Activated CD8-positive, alpha-beta memory T cell treated with anti-CD3 and anti-CD28 coated beads, Interleukin-2, amount 50 U/mL, for 48 hours (primary cell): ENCODE measurements at regions not wholly inside any gene's neighbourhood (a gene's known extent, or its start where the extent isn't known, plus 50 kb on each side); places are given as distances from the start of the nearest gene placed in this dataset.
"Not testable (repeated sequence)": the region's sequence is repeated elsewhere in the genome, so short reads cannot be mapped to it uniquely, and the experiment has no call there.

ENCODE experiments used
- DNase-seq: peaks from one replicate; pipeline ENCODE4 v3.0.0-alpha.2; 2020

DNA sequence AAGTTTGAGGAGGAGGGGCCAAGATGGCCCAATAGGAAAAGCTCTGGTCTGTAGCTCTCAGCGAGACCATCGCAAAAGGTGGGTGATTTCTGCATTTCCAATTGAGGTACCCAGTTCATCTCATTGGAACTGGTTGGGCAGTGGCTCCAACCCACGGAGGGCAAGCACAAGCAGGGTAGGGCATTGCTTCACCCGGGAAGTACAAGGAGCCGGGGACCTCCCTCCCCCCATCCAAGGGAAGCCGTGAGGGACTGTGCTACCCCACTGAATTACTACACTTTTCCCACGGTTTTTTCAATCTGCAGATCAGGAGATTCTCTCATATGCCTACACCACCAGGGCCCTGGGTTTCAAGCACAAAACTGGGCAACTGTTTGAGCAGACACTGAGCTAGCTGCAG, 58.0 kb upstream of the EFCAB3 start:
- no peak for DNase-seq

DNA sequence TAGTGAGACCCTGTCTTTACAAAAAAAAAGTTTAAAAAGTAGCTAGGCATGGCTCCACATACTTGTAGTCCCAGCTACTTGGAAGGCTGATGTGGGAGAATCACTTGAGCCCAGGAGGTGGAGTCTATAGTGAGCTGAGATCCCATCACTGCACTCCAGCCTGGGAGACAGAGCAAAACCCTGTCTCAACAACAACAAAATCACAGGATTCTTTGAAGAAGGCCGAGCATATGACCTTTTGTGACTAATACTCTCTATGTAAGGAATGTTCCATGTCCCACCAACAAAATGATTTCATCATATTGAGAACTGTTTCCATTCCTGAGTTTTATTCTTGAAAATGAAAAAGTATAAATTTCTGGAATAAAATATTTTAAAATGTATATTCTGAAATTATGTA, 58.9 kb upstream of the EFCAB3 start:
- DNase-seq: no peak

DNA sequence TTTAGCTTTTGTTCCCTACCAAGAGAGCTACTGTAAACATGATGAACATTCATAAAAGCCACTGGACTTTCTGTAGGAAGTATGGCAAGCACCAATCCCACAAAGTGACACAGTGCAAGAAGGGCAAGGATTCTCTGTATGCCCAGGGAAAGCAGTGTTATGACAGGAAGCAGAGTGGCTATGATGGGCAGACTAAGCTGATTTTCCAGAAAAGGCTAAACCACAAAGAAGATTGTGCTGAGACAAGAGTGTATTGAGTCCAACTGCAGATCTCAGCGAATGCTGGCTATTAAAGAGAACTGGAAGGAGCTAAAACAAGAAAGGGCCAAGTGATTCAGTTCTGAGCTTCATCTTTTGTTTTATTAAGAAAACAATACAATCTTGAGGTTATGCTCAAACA, 60.5 kb upstream of the EFCAB3 start:
- no peak for DNase-seq

DNA sequence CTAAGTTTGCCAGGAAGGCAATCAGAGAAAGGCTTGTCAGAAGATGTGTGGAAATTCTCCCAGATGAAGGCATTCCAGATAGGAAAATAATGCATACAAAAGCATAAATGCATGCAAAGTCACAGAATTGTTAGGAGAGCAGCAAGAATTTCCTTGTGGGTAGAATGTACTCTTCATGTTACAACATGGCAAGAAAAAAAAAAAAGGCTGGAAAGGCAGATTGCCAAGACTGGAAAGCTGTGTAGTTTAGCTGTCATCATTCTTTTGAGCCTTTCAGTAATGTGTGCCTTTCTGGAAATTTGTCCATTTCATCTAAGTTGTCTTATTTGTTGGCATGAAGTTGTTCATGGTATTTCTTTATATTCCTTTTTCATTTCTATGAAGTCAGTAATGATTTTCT, 71.0 kb upstream of the EFCAB3 start:
- no peak for DNase-seq

DNA sequence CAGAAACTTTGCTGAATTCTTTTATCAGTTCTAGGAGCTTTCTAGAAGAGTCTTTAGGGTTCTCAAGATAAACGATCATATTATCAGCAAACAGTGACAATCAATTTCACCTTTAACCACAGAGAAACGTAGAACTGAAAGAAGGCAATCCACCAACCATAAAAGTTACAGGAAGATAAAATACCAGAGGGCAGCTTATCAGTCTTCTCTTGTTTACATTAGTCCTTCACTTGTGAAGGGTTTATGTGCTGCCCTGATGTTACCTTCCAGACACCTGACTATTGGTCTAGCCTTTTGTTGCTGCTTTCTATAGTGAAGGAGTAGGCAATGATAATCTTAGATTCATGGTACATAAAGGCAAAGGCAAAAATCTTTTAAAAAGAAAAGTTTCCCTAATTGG, 73.2 kb upstream of the EFCAB3 start:
- no peak for DNase-seq

DNA sequence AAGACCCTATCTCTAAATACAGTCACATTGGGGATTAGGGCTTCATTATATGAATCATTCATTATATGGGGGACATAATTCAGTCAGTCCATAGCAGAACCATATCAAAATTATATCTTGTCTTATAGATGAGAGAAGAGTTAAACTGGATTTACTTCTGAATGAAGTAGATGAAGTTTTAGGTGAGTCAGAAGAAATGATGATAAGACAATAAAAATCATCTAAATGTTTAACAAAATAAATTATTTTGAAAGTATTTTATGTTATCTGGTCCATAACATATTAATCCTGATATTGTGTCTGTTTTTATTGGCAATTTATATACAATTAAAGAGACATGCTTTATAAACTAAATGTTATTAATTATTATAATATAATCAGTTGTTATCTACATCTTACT, 76.9 kb upstream of the EFCAB3 start:
- DNase-seq: no peak

DNA sequence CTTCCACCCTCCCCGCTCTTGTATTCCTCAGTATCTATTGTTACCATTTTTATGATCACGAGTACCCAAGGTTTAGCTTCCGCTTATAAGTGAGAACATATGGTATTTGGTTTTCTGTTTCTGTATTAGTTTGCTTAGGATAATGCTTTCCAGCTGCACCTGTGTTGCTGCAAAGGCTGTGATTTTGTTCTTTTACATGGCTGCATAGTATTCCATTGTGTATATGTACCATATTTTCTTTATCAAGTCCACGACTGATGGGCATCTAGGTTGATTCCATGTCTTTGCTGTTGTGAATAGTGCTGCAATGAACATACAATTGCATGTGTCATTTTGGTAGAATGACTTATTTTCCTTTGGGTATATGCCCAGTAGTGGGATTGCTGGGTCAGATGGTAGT, 79.7 kb upstream of the EFCAB3 start:
- no peak for DNase-seq

DNA sequence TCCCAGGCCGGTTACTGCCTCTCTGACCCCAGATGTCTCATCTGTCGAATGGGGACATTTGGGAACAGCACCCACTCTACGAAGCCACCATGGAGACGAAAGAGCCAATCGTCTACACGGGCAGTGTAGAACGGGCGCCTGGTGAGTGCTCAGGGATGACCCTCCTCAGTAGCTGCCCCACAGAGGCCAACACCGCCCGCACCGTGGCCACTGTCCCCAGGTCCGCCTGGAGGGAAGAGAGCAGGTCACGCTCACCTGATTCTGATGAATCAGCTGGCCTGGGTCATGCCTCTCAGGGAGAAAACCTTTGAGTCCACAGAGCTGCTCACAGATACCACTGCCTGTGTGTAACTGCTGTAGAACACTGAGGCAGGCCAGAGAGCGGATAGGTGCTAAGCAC, 105.1 kb upstream of the EFCAB3 start:
- not testable (repeated sequence) for DNase-seq

DNA sequence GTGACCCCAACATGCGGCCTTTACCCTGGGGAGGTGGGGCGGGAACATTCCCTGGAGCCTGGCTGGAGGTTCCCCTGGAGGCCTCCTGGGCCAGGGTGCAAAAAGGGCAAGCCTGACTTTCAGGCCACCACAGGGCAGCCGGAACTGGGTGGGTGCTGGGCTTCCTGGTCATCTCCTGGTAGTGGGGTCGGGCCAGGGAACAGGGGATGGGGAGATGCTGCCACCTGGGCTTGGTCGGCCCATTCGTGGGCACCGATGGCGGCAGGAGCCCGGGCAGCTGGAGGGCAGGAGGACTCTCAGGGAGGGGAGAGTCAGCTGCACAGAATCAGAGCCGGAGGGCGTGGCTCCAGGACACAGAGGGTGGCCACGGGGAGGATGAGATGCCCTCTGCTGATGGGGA, 112.0 kb upstream of the EFCAB3 start:
- DNase-seq: not testable (repeated sequence)

DNA sequence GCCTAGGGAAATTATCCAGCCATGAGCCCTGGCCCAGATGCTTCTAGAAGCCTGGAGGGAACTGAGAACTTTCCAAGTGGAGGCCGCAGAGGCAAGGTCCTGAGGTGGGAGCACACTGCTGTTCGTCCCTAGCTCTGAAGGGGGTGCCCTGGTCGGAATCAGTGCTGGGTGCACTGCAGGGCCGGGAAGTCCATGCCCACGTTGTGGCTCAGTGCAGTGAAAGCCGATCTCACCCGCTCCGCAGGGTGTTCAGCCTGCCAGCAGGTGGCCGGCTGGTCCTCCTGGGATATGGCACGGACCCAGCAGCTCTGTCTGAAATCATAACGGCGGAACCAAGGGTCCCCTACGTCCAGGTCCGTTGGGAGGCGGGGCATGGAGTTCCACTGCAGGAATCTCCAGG, 115.4 kb upstream of the EFCAB3 start:
- not testable (repeated sequence) for DNase-seq

DNA sequence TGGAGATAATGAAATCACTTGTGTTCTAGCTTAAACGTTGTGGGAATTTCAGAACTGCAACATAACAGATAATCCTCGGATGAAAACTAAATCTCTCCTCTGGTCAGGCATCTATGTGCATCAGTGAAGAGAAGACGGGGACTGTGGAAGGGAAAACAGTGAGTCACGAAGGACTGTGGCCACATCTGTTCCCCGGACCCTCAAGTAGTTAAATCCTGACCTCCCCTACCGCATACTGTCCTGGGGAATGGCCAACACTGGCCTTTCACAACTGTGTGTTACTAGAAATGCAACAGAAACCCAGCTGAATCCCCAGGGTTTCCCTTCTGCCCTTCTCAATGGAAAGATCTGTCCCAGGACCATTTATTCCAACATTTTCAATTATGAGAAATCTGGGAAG, 124.6 kb upstream of the EFCAB3 start:
- DNase-seq: not testable (repeated sequence)

DNA sequence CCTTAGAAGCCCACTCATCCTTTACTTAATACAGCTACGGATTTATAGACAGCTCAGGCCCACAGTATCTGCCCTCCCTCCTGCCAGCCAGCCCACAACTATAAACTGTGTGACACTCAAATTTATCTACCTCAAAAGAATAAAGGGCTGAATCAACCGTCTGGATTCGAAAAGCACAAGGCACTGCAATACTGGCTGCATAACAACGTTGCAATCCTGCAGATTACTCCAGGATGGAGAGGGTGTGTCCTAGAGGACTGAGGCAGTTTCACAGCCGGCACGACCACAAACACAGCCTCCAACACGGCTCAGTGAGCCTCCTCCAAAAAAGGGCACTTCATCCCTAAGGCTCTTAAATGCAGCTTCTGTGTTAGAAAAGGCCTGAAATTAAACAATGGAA, 138.3 kb upstream of the EFCAB3 start:
- DNase-seq: not testable (repeated sequence)

DNA sequence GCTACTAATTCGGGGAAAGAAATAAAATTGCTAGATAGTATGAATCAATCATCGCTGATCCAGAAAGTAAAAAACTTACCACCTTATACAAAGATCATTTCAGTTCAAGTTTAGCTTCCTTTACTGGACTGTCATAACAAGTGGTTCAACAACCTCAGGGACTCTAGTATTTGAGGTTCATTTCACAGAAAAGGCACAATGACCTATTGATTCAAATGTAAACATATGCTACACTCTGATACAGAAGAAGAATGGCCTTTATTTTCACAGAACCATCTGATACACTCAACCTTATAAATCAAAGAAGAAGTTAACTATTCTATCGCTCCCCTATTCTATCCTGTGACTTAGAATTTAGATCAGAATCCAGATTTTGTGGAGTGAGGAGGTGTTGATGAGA, 140.8 kb upstream of the EFCAB3 start:
- DNase-seq: not testable (repeated sequence)

DNA sequence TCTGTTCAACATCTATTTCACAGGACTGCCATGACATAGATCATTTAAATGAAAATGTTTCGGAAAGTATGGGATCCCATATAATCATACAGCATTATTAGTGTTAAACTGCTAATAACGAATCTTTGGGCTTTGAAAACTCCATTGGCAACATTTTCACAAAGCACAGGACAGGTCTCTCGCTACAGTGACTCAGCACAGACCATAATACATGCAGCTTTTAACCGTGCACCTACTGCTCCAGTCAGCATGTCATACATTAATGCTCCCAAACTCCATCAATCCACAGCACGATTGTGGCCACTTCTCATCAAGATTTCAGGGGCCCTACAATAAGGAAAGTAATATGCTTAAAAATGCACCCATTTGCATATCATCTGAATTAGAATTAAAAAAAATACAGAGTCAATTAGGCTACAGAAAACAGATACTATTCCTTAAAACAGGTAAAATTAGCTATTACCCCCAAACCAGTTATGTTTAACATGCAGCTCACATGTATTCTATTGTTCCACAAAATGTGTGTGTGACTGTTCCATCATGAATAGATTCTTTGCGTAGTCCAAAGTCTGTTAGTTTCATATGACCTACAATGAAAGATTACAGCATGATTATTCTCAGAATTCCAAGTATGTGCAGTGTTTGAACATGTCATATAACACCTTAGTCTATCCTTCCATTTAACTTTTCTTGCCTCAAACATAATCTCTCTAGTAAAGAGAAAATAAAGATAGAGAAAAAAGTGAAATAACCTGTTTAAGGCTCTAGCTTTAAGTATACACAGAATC, 141.6 kb upstream of the EFCAB3 start:
- DNase-seq: not testable (repeated sequence)

DNA sequence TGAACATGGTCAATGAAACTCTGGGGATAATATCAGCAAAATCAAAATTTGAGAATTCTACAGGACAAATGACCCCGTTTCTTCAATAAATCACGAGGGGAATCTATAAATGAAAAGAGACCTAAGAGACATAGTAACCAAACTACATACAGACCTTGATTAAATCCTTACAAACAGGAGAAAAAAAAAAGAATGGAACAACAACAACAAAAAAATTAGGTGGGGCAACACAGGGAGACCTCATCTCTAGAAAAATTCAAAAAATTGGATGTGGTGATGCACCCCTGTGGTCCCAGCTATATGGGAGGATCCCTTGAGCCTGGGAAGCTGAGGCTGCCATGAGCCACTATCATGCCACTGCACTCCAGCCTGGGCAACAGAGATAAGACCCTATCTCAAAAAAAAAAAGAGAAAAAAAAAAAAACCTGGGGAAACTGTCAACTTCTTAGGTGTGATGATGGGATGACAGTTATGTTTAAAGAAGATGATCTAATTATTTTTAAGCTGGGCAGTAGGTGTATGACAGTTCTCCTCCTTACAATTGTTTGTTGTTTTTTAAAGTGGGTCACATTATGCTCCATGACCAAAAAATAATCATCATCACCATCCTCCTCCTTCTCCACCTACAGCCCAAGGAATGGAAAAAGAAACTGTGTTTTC, 146.4 kb upstream of the EFCAB3 start:
- not testable (repeated sequence) for DNase-seq

DNA sequence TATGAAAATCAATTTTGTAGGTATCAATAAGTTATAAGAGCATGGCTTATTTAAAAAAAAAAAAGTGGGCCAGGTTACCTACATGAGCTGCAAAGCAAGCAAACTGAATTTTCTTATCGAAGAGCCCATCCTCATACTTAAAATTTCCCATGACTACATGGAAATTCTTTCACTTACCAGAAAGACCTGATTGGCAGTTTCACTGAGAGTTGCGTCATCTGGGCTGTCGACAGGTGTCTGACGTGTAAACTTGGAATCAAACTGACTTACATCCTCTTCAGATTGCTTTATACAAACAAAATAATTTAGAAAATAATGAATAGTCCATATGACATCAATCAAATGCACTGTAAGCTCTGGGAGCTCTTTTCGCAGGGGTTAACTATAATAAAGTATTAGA, 149.1 kb upstream of the EFCAB3 start:
- not testable (repeated sequence) for DNase-seq

DNA sequence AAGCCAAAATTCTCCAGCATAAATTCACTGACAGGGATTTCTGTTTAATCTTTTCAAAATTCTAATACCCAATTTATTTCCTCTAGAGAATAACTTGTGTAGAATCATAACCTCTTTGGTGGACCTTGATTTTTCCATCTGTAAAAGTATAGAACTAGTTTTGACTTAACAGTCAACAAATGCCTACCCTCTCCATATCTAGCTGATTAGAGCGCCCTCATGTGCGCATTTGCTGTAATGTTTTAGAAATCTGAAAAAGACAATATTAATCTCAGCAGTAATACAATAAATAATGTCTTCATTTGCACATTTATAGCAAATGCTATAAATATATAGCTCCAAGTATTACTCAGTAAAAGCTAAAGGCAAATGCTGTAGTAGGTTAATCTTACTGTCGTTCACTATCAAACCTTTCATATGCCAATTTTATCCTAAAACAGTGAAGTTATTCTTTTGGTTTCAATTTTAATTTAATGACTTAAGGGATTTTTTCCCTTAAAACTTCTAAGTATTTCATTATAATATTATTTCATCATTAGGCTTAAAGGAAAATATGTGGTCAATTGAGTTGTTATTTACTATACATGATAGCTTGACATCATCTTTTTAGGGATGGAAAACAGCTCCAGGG, 153.6 kb upstream of the EFCAB3 start:
- DNase-seq: not testable (repeated sequence)

DNA sequence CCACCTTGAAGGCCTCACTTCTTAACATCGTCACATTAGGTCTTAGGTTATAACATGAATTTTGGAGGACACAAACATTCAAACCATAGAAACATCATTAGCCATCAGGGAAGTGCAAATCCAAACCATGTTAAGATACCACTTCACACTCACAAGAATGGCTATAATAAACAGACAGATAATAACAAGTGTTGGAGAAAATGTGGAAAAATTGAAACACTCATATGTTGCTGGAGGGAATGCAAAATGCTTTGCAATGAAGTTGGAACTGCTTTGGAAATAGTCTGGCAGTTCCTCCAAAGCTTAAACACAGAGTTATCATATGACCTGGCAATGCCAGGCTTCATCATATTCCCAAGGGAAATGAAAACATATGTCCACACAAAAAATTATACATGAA, 156.8 kb upstream of the EFCAB3 start:
- DNase-seq: not testable (repeated sequence)

DNA sequence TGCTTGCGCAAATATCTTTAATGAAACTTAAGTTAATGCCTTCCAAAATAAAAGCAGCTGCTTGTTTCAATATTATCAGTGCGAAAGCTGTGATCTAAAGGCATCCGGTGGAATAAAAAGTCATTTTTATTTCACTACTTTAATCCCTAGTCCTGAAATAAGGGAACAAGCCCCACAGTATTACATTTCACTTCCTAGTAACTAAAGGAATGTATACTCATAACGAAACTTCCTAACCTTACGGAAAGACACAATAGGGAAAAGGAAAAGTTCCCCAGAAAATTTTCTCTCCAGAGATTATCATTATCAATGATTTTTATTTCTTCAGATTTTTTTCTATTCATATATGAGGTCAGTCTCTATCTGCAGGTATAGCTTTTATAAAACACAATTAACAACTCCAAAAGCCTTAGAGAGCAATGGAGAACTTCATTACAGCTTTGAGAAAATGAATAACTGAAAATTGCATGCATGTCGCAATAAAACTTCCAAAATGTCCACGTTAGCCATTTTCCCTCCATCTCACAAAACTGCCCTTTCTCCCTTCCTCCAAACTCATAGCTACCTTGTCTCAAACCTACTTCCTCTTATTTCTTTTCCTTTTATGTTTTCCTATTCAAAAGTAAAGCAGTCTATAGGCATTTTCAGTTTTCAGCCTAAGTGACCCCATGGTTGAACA, 154.3 kb upstream of the MED13 start:
- no peak for DNase-seq

DNA sequence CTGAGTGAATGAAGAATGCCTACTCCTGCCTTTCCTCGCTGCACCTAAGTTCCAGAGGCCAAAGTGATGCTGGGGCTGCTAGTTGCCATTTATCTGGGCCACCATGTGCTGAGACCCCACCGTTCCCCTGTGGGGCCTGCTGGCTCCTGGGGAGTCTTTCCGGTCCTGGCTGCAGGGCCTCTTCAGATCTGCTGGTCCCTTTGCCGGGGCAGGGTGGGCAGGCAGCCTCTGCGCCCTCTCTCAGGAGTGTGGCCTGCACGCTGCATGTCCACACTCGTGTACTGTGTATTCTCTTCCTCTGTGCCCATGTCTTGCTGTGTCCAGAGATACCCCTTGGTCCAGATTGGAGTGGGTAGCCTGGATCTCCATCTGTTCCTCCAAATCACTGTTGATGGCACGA, 151.8 kb upstream of the MED13 start:
- no peak for DNase-seq

DNA sequence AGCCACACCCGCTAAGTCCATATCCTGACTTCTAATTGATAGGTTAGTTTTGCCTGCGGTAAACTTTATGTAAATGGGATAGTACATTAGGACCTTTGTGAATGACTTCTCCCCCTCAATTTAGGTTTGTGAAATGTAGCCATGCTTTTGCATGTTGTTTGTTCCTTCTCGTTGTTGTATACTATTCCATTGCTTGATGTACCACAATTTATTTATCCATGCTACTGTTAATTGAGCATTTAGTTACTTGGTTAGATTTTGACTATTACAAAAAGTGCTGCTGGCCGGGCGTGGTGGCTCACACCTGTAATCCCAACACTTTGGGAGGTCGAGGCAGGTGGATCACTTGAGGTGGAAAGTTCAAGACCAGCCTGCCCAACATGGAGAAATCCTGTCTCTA, 150.8 kb upstream of the MED13 start:
- DNase-seq: not testable (repeated sequence)

DNA sequence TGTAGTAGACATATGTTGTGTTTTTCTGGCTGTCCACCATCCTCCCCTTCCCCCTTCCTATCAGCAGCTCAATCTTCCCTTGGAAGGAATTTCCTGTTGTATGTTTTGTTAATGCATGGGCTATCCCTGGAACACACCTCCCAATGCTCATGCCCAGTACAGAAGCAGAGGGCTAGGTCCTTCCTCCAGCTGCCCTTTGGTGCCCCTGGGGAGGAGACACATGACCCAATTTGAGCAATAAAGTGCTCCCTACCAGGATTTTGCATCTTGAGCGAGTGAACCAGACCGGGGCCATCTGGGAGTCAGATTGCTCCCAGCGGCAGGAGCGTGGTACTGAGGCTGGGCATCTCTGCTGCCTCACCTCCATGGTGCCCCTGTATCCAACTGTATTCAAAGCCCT, 141.5 kb upstream of the MED13 start:
- no peak for DNase-seq

DNA sequence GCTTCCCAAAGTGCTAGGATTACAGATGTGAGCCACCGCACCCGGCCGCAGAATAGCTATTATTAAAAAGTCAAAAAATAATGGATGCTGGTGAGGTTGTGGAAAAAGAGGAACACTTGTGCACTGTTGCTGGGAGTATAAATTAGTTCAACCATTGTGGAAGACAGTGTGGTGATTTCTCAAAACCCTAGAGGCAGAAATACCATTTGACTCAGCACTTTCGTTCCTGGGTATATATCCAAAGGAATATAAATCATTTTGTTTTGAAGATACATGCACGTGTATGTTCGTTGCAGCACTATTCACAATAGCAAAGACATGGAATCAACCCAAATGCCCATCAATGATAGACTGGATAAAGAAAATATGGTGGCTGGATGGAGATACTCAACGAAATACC, 132.1 kb upstream of the MED13 start:
- DNase-seq: not testable (repeated sequence)

DNA sequence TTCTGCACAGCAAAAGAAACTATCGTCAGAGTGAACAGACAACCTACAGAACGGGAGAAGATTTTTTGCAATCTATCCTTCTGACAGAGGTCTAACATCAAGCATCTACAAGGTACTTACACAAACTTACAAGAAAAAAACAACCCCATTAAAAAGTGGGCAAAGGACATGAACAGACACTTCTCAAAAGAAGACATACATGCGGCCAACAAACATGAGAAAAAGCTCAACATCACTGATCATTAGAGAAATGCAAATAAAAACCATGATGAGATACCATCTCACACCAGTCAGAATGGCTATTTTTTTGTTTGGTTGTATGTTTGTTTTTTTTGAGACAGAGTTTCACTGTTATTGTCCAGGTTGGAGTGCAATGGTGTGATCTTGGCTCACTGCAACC, 131.5 kb upstream of the MED13 start:
- not testable (repeated sequence) for DNase-seq
